Natural killer cell (primary cell): ENCODE measurements at regions not wholly inside any gene's neighbourhood (a gene's known extent, or its start where the extent isn't known, plus 50 kb on each side); places are given as distances from the start of the nearest gene placed in this dataset.

ENCODE experiments used
- ATAC-seq, 3 donors: fragments of 150-1000 bp in 2 of 3; fragments of 200-7000 bp in 1 of 3; cut with Tn5 transposase; 1 replicate in 1 of 3; 2 replicates in 2 of 3; pipeline ENCODE4 v1.10.0; 2021; ENCODE audit warnings: mild to moderate bottlenecking in 2 of 3, moderate library complexity in 2 of 3
- DNase-seq, 2 donors: peaks; one replicate each; pipeline versions ENCODE4 v3.0.0 to v3.0.0-alpha.2; 2013 to 2021; ENCODE audit warnings: mixed read lengths in 1 of 2
- H3K27ac ChIP-seq: one replicate; pipeline ENCODE4 v1.5.1; 2013; ENCODE audit warnings: mild to moderate bottlenecking, low read length
- H3K27me3 ChIP-seq: one replicate; pipeline ENCODE4 v1.6.1; 2013; ENCODE audit warnings: low read length; ENCODE audit not compliant: control insufficient read depth, insufficient read depth
- H3K36me3 ChIP-seq: one replicate; pipeline ENCODE4 v1.6.1; 2013; ENCODE audit warnings: low read length; ENCODE audit not compliant: control insufficient read depth, insufficient read depth
- H3K4me1 ChIP-seq: one replicate; pipeline ENCODE4 v1.6.1; 2013; ENCODE audit warnings: low read length; ENCODE audit not compliant: control insufficient read depth, insufficient read depth
- H3K4me3 ChIP-seq: one replicate; pipeline ENCODE4 v1.5.1; 2013; ENCODE audit warnings: low read length
- H3K9me3 ChIP-seq: one replicate; pipeline ENCODE4 v1.6.1; 2013; ENCODE audit warnings: low read length; ENCODE audit not compliant: control insufficient read depth, insufficient read depth
- H3K27ac Mint-ChIP-seq, 2 donors: one replicate each; pipeline ENCODE4 v1.8.0; 2022; ENCODE audit warnings: mild to moderate bottlenecking in 2 of 2, mixed read lengths in 2 of 2, moderate library complexity in 1 of 2
- H3K27me3 Mint-ChIP-seq, 2 donors: one replicate each; pipeline ENCODE4 v1.8.0; 2022; ENCODE audit warnings: low read depth in 2 of 2, mixed read lengths in 2 of 2
- H3K36me3 Mint-ChIP-seq: one replicate; pipeline ENCODE4 v1.8.0; 2022; ENCODE audit warnings: mixed read lengths
- H3K4me1 Mint-ChIP-seq, 2 donors: one replicate each; pipeline ENCODE4 v1.8.0; 2022; ENCODE audit warnings: mixed read lengths in 2 of 2
- H3K4me3 Mint-ChIP-seq: one replicate; pipeline ENCODE4 v1.8.0; 2022; ENCODE audit warnings: mild to moderate bottlenecking, moderate library complexity, mixed read lengths
- H3K9me3 Mint-ChIP-seq, 2 donors: one replicate each; pipeline ENCODE4 v1.8.0; 2022; ENCODE audit warnings: mixed read lengths in 2 of 2
- CTCF ChIP-seq: fragments of 200-600 bp; IDR thresholded peaks from one replicate; pipeline ENCODE4 v1.8.0; 2022; ENCODE audit warnings: antibody characterized with exemption
- WGBS: methylation state at CpG from one replicate; pipeline ENCODE4 v1.1.7; 2013; ENCODE audit warnings: missing lambda C conversion rate; ENCODE audit not compliant: insufficient coverage; 5-methylcytosine and 5-hydroxymethylcytosine counted together
- intact Hi-C: fragments of 100-400 bp; cut with micrococcal nuclease; formaldehyde crosslinking; loops from one replicate; pipeline ENCODE4 v1.14.2; 2022

- no peak for TF ChIP-seq CTCF
- Histone ChIP-seq H3K27ac (no peak overlapping the region), H3K4me1 (no peaks in the 10 kb centered on the region), H3K27me3 (no peaks in the 10 kb centered on the region), H3K36me3 (no peaks in the 10 kb centered on the region), H3K9me3 (no peaks in the 10 kb centered on the region), H3K4me3 (no peak overlapping the region)
- no peaks in the 10 kb centered on the region for H3K36me3 Mint-ChIP-seq
- no peak overlapping the region for H3K4me3 Mint-ChIP-seq
- no peak for ATAC-seq
- peaks cover 6 to 15% of the 10 kb centered on the region in 2 donors for H3K4me1 Mint-ChIP-seq
- H3K9me3 Mint-ChIP-seq = peaks cover 2 to 8% of the 10 kb centered on the region in 2 donors
- DNase-seq = no peak
- WGBS = 86% methylated on average over 8 of the region's 9 CpGs
- H3K27ac Mint-ChIP-seq = no peak overlapping the region
- intact Hi-C loops = no loop called here
- H3K27me3 Mint-ChIP-seq = peaks cover 0 to 11% of the 10 kb centered on the region in 2 donors
These were observed 631.3 kb downstream of the EFNB2 start for GRCh38 chr13:105904034-105904742.

- Histone ChIP-seq H3K4me3 (no peak overlapping the region), H3K4me1 (no peaks in the 10 kb centered on the region), H3K36me3 (no peaks in the 10 kb centered on the region), H3K27ac (no peak overlapping the region), H3K27me3 (no peaks in the 10 kb centered on the region), H3K9me3 (no peaks in the 10 kb centered on the region)
- Mint-ChIP-seq H3K4me1 (no peaks in the 10 kb centered on the region), H3K4me3 (no peak overlapping the region), H3K36me3 (no peaks in the 10 kb centered on the region), H3K27me3 (no peaks in the 10 kb centered on the region), H3K27ac (no peak overlapping the region), H3K9me3 (peaks cover 2 to 5% of the 10 kb centered on the region in 2 donors)
- no peak for TF ChIP-seq CTCF
- ATAC-seq (no peak), DNase-seq (no peak)
- WGBS = 95% methylated on average over 2 of the region's 2 CpGs
- intact Hi-C loops = no loop called here
These were observed 633.1 kb downstream of the EFNB2 start for GRCh38 chr13:105902396-105902795.

GRCh38 chr13:105897575-105897974 lies 637.9 kb downstream of the EFNB2 start:
- Mint-ChIP-seq H3K27me3 (no peaks in the 10 kb centered on the region), H3K4me3 (no peak overlapping the region), H3K27ac (no peak overlapping the region), H3K36me3 (no peaks in the 10 kb centered on the region), H3K9me3 (peaks cover 7 to 8% of the 10 kb centered on the region in 2 donors), H3K4me1 (no peaks in the 10 kb centered on the region)
- intact Hi-C loops = no loop called here
- no peak overlapping the region for H3K27ac ChIP-seq
- H3K27me3 ChIP-seq = no peaks in the 10 kb centered on the region
- H3K4me3 ChIP-seq = no peak overlapping the region
- 96% methylated on average over 6 of the region's 6 CpGs for WGBS
- no peak for ATAC-seq
- no peak for TF ChIP-seq CTCF
- H3K9me3 ChIP-seq = no peaks in the 10 kb centered on the region
- no peaks in the 10 kb centered on the region for H3K36me3 ChIP-seq
- no peak for DNase-seq
- H3K4me1 ChIP-seq = no peaks in the 10 kb centered on the region

GRCh38 chr13:105894697-105895096 lies 640.8 kb downstream of the EFNB2 start:
- Histone ChIP-seq H3K4me1 (no peaks in the 10 kb centered on the region), H3K27me3 (no peaks in the 10 kb centered on the region), H3K27ac (no peak overlapping the region), H3K9me3 (no peaks in the 10 kb centered on the region), H3K36me3 (no peaks in the 10 kb centered on the region), H3K4me3 (no peak overlapping the region)
- H3K27me3 Mint-ChIP-seq = no peaks in the 10 kb centered on the region
- 88% methylated on average over 2 of the region's 2 CpGs for WGBS
- H3K36me3 Mint-ChIP-seq = no peaks in the 10 kb centered on the region
- TF ChIP-seq CTCF = no peak
- H3K4me1 Mint-ChIP-seq = no peaks in the 10 kb centered on the region
- ATAC-seq (no peak), DNase-seq (no peak)
- intact Hi-C loops = no loop called here
- H3K27ac Mint-ChIP-seq = no peak overlapping the region
- no peak overlapping the region for H3K4me3 Mint-ChIP-seq
- peaks cover 9 to 10% of the 10 kb centered on the region in 2 donors for H3K9me3 Mint-ChIP-seq
